Upper lobe of right lung (tissue), 1 donor: ENCODE measurements at regions not wholly inside any gene's neighbourhood (a gene's known extent, or its start where the extent isn't known, plus 50 kb on each side); places are given as distances from the start of the nearest gene placed in this dataset.
"Not testable (repeated sequence)": the region's sequence is repeated elsewhere in the genome, so short reads cannot be mapped to it uniquely, and the experiment has no call there.

ENCODE experiments used
- ATAC-seq: fragments of 200-7000 bp; cut with Tn5 transposase; one replicate; pipeline ENCODE4 v1.9.1; 2020; ENCODE audit warnings: mild to moderate bottlenecking, moderate library complexity
- DNase-seq: peaks from one replicate; pipeline ENCODE4 v3.0.0-alpha.2; 2020
- H3K27ac ChIP-seq: fragments of 200-600 bp; one replicate; pipeline ENCODE4 v1.8.0; 2022
- H3K27me3 ChIP-seq: fragments of 200-600 bp; one replicate; pipeline ENCODE4 v1.8.0; 2022; ENCODE audit warnings: mild to moderate bottlenecking
- H3K36me3 ChIP-seq: fragments of 200-600 bp; one replicate; pipeline ENCODE4 v1.8.0; 2022
- H3K4me1 ChIP-seq: fragments of 200-600 bp; one replicate; pipeline ENCODE4 v1.8.0; 2022
- H3K4me3 ChIP-seq: fragments of 200-600 bp; one replicate; pipeline ENCODE4 v1.8.0; 2022; ENCODE audit warnings: mild to moderate bottlenecking
- H3K9me3 ChIP-seq: fragments of 200-600 bp; one replicate; pipeline ENCODE4 v1.8.0; 2022
- intact Hi-C: fragments of 100-400 bp; cut with DNase I; formaldehyde crosslinking; loops from one replicate; pipeline ENCODE4 v1.11.0; 2022
- TF ChIP-seq, protein P1 (sequence below): fragments of 200-600 bp; IDR thresholded peaks from one replicate; pipeline ENCODE4 v1.8.0; 2022; ENCODE audit warnings: antibody characterized with exemption
- donor health status: DM: no; HTN: yes; CAD: no; lungs with severe emphysema.

DNA sequence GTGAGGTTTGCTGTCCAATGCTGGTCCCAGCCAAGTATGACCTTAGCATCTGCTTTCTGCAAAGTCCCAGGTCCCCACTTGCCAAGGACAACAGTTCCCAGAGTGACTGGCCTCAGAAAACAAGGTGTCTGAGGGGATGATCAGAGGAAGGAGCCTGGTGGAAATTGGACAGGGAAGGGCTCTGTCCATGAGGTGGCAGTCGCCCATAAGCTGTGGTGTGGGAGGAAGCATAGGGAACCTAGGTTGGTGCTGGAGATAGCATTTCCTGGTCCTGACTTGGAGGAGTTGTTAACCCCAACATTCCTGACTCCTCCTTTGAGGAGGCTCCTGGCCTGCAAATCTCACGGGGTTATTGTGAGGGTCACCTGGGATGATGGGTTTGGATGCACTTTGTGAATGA, 77.8 kb downstream of the LIMS4 start:
- H3K27me3 ChIP-seq, H3K4me1 ChIP-seq, H3K9me3 ChIP-seq, H3K27ac ChIP-seq, DNase-seq, H3K4me3 ChIP-seq, intact Hi-C loops, H3K36me3 ChIP-seq: not testable (repeated sequence)
- ATAC-seq: peak; percentile 61

DNA sequence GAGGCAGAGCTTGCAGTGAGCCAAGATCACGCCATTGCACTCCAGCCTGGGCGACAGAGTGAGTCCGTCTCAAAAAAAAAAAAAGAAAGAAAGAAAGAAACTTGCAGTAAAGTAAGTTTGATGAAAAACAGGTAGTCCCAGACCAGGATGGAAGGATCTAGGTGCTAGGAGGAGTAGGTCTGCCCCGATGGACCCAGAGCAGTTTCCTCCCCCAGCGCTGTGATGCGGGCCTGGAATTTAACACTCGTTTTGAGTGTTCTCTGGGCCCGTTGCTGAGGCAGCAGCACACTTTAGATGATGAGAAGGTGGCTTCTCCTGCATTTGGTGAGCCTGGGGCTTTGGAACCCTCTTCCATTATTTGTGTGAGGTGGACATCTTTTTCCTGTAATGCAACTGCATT, 80.2 kb downstream of the LIMS4 start:
- ATAC-seq, intact Hi-C loops, H3K4me1 ChIP-seq, H3K36me3 ChIP-seq, H3K9me3 ChIP-seq, H3K27ac ChIP-seq, H3K4me3 ChIP-seq, H3K27me3 ChIP-seq: not testable (repeated sequence)
- peak; percentile 37 for DNase-seq

DNA sequence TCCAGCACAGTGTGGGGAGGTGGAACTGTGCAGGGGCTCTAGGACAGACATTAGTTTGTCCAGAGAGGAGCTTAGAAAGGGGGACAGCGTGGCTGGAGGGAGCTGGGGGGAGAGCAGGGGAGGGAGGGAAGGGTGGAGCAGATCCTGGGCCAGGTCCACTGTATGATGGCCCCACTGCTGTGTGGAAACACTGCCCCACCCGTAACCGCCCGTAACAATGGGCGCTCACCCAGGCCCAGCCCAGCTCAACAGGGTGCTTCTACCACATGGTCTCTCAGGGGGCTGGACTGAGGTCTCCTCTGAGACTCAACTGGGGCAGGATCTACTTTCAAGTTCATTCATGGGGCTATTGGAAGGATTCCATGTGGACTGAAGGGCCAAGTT, 81.6 kb downstream of the LIMS4 start:
- intact Hi-C loops, H3K4me3 ChIP-seq, H3K27me3 ChIP-seq, H3K4me1 ChIP-seq, H3K27ac ChIP-seq, ATAC-seq, H3K36me3 ChIP-seq, H3K9me3 ChIP-seq: not testable (repeated sequence)
- DNase-seq: peak; percentile 17

DNA sequence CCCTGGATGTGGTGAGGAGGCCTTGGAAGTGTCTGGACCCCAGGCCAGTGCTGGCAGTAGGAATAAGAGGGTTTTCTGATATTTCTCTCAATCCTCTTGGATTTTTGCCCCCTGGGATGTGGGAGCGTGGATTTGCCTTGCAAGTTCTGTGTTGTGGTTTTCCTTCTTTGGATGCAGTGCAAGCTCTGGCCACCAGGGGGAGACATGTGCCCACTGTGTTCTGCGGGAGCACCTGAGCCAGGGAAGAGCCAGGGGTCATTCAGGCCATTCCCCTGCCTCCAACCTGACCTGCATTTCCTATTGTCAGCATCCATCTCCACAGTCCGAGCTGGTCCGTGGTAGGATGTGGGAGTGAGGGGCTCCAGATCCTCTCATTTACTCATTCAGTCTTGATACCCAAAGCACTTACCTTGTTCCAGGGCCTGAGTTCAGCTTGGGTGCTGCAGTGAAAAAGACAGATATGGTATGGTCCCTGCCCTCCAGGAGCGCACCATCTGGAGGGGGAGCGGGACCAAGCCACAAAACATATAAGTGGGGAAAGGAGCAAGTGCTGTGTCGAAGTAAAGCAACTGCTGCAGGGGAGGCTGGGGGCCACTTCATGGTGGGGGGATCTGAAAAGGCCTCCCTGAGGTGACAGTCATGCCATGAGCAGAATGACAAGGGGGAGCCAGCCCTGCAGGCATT, 82.1 kb downstream of the LIMS4 start:
- H3K27ac ChIP-seq, H3K4me3 ChIP-seq, intact Hi-C loops, H3K36me3 ChIP-seq, H3K4me1 ChIP-seq, H3K27me3 ChIP-seq, H3K9me3 ChIP-seq: not testable (repeated sequence)
- TF ChIP-seq, protein P1, sequence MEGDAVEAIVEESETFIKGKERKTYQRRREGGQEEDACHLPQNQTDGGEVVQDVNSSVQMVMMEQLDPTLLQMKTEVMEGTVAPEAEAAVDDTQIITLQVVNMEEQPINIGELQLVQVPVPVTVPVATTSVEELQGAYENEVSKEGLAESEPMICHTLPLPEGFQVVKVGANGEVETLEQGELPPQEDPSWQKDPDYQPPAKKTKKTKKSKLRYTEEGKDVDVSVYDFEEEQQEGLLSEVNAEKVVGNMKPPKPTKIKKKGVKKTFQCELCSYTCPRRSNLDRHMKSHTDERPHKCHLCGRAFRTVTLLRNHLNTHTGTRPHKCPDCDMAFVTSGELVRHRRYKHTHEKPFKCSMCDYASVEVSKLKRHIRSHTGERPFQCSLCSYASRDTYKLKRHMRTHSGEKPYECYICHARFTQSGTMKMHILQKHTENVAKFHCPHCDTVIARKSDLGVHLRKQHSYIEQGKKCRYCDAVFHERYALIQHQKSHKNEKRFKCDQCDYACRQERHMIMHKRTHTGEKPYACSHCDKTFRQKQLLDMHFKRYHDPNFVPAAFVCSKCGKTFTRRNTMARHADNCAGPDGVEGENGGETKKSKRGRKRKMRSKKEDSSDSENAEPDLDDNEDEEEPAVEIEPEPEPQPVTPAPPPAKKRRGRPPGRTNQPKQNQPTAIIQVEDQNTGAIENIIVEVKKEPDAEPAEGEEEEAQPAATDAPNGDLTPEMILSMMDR: peak; percentile 23
- ATAC-seq (peak; percentile 75), DNase-seq (peak; percentile 47)

DNA sequence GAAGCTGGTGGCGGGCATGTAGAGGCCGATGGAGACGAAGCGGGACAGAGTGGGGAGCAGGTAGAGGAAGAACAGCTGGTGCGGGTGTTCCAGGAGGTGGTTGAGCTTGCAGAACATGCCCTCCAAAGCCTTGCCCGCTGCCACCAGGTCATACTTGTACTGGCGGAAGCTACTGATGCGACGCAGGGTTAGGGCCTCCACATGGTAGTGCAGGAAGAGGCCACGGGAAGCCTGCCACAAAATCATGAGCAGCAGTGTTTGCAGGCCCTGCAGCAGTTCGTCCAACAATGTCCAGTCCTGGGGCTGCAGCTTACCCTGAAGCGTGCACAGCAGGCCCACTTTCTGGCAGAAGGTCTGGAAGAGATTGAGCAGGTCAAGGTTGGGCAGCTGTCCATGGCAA, 85.6 kb downstream of the LIMS4 start:
- H3K27me3 ChIP-seq, H3K36me3 ChIP-seq, H3K4me1 ChIP-seq, H3K4me3 ChIP-seq, ATAC-seq, H3K9me3 ChIP-seq, intact Hi-C loops, H3K27ac ChIP-seq: not testable (repeated sequence)
- DNase-seq: peak; percentile 25

DNA sequence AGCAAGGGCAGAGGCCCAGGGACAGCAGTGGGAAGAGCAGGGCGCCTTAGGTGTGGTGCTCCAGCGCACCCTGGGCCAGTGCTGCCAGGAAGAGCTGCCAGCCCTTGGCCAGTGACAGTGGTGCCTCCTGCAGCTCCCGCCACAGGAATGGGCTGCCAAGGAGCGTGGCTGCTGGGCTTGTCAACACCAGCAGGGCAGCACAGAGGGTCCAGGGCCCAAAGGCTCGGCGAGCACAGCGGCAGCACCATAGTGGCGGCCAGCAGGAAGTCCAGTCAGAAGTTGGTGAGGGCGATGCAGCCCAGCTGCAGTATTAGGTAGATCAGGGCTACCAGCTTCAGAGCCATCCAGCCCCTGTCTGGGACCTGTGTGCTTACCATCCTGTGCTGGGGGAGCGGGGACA, 86.1 kb downstream of the LIMS4 start:
- H3K9me3 ChIP-seq, H3K4me3 ChIP-seq, ATAC-seq, H3K36me3 ChIP-seq, H3K4me1 ChIP-seq, intact Hi-C loops, H3K27ac ChIP-seq, H3K27me3 ChIP-seq: not testable (repeated sequence)
- peak; percentile 52 for DNase-seq

DNA sequence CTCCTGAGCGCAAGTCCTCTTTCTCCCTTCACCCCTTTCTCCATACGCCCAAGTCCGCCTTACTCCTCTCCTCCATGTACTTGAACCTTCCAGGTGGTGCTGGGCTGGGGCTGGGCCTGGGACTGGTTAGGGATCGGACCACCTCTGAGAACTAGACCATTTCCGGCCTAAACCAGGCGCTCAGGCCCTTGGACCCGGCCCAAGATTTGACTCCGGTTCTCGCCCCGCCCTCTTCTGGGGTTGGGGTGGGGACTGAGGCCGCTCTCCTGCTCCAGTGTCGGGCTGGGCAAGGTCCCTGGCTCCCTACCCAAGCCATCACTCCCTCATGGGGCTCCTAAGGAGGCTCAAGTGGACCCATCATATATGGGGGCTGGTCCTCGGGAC, 87.9 kb downstream of the LIMS4 start:
- H3K36me3 ChIP-seq, DNase-seq, intact Hi-C loops, H3K4me3 ChIP-seq, H3K4me1 ChIP-seq, H3K27me3 ChIP-seq, H3K27ac ChIP-seq, H3K9me3 ChIP-seq: not testable (repeated sequence)
- peak; percentile 75 for ATAC-seq

DNA sequence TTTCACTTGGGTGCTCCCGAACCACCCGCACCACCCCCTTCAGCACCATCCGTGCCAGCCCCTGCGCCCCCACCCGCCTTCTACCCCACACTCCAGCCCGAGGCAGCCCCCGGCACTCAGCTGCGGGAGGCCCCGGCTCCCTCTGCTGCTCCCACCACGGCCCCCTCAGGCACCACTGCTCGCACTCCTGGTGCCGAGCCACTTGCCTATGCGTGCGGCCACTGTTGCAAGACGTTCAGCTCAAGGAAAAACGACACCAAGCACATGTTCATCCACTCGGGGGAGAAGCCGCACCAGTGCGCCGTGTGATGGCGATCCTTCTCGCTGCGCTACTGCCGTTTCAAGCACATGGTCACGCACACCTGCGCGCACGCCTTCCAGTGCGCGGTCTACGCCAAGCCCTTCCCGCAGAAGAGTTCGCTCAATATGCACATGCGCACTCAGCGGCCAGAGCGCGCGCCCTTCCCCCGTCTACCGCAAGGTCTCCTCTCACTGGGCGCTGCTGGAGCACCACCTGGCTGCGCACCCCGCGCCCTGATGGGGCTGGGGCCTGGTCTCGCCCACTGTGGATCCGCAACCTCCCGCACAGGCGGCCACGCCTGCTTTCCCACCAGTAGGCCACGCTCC, 88.4 kb downstream of the LIMS4 start:
- H3K27me3 ChIP-seq, H3K27ac ChIP-seq, DNase-seq, H3K9me3 ChIP-seq, intact Hi-C loops, H3K4me1 ChIP-seq, H3K36me3 ChIP-seq, H3K4me3 ChIP-seq: not testable (repeated sequence)
- ATAC-seq: peak; percentile 86

DNA sequence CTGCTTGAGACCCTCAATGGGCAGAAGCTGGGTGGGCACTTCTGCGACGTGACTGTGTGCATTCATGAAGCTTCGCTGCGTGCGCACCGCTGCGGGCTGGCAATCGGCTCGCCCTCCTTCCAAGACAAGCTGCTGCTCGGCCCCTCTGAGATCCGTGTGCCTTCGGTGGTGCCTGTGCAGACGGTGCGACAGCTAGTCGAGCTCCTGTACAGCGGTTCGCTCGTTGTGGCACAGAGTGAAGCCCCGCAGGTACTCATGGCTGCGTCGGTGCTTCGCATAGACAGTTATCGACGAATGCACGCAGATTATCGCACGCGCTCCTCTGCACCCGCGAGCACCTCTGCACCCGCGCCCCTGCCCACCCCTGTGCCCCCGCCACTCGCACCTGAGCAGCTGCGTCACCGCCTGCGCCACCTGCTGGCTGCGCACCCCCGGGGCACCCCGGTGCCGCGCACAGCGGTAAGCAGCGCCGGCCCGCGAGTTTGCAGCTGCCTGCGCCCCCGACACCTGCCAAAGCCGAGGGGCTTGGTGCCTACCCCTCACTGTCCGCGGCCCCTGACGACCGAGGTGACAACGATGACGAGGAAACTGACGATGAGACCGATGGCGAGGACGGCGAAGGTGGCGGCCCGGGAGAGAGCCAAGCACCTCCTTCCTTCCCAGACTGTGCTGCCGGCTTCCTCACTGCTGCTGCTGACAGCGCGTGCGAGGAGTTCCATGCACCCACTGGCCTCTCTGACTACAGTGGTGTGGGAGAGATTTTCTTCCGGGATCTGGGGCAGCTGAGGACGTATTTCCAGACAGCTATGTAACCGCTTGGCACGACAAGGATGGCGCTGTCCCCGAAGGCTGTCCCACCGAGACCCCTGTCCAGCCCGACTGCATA, 89.2 kb downstream of the LIMS4 start:
- H3K9me3 ChIP-seq, H3K36me3 ChIP-seq, H3K27ac ChIP-seq, H3K4me3 ChIP-seq, H3K4me1 ChIP-seq, intact Hi-C loops, H3K27me3 ChIP-seq, DNase-seq: not testable (repeated sequence)
- peak; percentile 87 for ATAC-seq

DNA sequence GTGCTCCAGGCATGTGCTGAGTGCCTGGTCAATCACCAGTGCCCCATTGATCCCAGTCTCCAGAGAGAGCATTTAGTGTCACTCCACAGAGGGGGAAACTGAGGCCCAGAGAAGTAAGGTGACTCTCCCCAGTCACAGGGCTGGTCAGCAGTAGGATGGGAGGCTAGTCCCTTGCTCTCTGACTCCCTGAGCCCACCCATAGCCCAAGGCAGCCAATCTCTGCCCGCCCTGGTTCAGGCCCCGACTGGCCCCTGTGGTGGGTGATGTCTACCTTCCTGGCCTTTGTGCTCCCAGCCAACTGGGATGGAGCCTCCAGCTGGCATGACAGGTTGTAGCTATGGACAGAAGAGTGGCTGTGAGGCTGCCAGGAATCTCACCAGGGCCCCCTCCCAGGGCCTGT, 99.1 kb downstream of the LIMS4 start:
- H3K27me3 ChIP-seq, H3K4me3 ChIP-seq, intact Hi-C loops, H3K4me1 ChIP-seq, ATAC-seq, H3K27ac ChIP-seq, H3K9me3 ChIP-seq, H3K36me3 ChIP-seq: not testable (repeated sequence)
- DNase-seq: peak; percentile 53

DNA sequence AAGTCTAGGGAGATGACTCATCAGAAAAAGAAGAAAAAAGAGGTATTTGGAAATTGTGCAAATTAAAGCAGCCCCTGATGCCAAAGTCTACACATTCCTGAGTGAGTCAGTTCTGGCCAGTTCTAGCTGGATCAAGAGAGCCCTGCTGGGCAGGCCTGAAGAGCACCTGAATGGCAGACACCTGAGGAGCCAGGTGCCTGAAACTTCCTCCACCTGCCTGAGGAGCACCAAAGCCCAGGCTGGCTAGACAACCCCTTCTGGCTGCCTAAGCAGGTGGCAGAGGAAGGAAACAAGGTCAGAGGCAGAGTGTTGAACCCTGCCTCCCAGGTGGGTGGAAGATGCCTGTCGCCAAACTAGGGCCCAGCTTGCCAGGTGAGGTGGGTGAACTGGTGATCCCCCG, 101.0 kb downstream of the LIMS4 start:
- H3K36me3 ChIP-seq, intact Hi-C loops, H3K27ac ChIP-seq, ATAC-seq, H3K9me3 ChIP-seq, H3K4me3 ChIP-seq, H3K4me1 ChIP-seq, H3K27me3 ChIP-seq: not testable (repeated sequence)
- peak; percentile 60 for DNase-seq

DNA sequence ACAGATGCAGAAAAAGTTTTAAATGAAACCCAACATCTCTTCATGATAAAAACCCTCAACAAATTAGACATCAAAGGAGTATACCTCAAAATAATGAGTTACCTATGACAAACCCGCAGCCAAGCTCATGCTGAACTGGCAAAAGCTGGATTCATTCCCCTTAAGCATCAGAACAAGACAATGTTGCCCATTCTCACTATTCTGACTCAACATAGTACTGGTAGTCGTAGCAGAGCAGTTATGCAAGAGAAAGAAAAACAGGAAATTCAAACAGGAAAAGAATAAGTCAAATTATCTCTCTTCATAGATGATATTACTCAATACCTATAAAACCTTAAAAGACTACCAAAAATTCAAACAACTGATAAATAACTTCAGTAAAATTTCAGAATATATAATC, 115.0 kb downstream of the LIMS4 start:
- H3K4me3 ChIP-seq, DNase-seq, H3K27me3 ChIP-seq, H3K27ac ChIP-seq, H3K4me1 ChIP-seq, H3K36me3 ChIP-seq, ATAC-seq, intact Hi-C loops, H3K9me3 ChIP-seq: not testable (repeated sequence)

DNA sequence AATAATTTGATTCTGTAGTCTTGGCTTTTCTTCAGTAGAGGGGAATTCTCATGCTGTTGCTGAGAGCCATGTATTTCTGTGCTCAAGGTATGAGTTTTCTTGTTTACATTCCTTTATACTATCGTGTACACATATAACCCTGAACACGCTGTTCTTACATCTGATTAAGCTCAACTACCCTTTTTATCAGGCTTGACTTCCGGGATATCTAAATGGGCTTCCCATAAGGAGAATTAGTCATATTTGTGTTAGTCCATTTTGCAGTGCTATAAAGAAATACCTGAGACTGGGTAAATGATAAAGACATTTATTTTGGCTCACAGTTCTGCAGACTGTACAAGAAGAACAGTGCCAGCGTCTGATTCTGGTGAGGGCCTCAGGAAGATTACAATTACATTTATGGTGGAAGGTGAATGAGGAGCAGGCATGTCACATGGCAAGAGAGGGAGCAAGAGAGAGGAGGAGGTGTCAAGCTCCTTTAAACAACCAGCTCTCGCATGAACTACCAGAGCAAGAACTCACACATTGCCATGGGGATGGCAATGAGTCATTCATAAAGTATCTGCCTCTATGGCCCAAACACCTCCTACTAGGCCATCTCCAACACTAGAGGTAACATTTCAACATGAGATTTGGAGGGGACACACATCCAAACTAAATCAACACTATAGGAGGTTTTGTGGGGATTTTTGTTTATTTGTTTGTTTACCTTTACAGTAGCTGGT, 118.2 kb downstream of the LIMS4 start:
- H3K4me1 ChIP-seq, H3K36me3 ChIP-seq, H3K27ac ChIP-seq, H3K4me3 ChIP-seq, DNase-seq, H3K9me3 ChIP-seq, intact Hi-C loops, H3K27me3 ChIP-seq: not testable (repeated sequence)
- peak; percentile 86 for ATAC-seq
